DLD1 (cell line): ENCODE measurements at regions not wholly inside any gene's neighbourhood (a gene's known extent, or its start where the extent isn't known, plus 50 kb on each side); places are given as distances from the start of the nearest gene placed in this dataset.
"Not testable (repeated sequence)": the region's sequence is repeated elsewhere in the genome, so short reads cannot be mapped to it uniquely, and the experiment has no call there.

Source experiments
- in situ Hi-C: cut with HindIII; loops from 2 replicates; pipeline ENCODE4 v1.10.0; 2017; ENCODE audit warnings: low sequenced_read_pairs

DNA sequence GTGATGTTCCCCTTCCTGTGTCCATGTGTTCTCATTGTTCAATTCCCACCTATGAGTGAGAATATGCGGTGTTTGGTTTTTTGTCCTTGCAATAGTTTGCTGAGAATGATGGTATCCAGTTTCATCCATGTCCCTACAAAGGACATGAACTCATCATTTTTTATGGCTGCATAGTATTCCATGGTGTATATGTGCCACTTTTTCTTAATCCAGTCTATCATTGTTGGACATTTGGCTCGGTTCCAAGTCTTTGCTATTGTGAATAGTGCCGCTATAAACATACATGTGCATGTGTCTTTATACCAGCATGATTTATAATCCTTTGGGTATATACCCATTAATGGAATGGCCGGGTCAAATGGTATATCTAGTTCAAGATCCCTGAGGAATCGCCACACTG, 229.4 kb downstream of the HTR1A start:
- in situ Hi-C loops: not testable (repeated sequence)

GRCh38 chr5:63727583-63727982, 234.7 kb downstream of the HTR1A start:
- in situ Hi-C loops: no loop called here

- in situ Hi-C loops: no loop called here
Observed at GRCh38 chr5:63726496-63726895, 235.7 kb downstream of the HTR1A start.

DNA sequence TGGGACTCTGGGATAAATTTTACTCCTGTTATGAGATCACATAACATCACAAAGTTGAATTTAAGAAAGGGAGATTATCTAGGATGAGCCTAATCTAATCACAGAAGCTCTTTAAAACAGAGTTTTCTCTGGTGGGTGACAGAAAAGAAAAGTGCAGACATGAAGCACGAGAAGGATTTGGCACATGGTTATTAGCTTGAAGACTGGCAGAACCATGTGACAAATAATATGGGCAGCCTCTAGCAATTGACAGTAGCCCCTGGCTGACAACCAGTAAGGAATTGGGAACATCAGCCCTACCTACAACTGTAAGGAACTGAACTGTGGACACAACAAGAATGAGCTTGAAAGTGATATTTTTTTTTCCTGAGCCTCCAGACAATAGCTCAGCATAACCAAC, 243.1 kb downstream of the HTR1A start:
- in situ Hi-C loops: no loop called here

- in situ Hi-C loops: no loop called here
Observed at GRCh38 chr5:63700241-63700640, 262.0 kb downstream of the HTR1A start.

- in situ Hi-C loops: no loop called here
Observed at GRCh38 chr5:63697811-63698210, 264.4 kb downstream of the HTR1A start.

DNA sequence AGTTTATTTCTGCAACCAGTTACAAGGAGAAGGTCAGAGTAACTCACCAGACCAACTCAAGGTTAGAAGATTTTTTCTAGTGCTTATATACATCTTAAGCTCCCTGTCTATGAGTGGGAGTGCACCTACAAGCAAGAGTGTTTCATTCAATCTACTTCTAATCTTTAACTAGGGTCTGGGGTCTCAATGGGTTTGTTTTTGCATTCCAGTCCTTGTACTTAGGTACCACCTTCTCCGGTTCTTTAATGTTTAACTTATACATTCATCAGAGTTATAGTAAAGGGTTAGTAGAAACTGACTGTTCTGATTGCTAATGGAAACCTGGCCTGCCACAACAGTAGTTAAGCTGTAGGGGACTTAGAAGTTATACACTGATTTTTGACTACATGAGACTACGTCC, 271.7 kb downstream of the HTR1A start:
- in situ Hi-C loops: no loop called here

GRCh38 chr5:63687854-63688516, 274.3 kb downstream of the HTR1A start:
- in situ Hi-C loops: no loop called here

- in situ Hi-C loops: no loop called here
Observed at GRCh38 chr5:63686938-63687337, 275.3 kb downstream of the HTR1A start.

DNA sequence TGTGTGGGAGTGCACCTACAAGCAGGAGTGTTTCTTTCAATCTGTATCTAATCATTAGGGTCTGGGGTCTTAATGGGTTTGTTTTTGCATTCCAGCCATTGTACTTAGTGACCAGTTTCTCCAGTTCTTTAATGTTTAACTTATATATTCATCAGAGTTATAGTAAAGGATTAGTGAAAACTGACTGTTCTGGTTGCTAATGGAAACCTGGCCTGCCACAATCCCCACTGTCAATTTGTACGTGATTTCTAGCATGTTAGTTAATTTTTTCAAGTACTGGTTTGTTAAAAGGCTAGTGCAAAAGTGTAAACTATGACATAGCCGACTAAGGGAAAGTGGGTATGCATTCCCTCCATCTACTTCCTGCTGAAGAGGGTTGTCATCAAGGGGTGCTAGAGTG, 276.1 kb downstream of the HTR1A start:
- in situ Hi-C loops: no loop called here

GRCh38 chr5:63685454-63685853, 276.8 kb downstream of the HTR1A start:
- in situ Hi-C loops: no loop called here

GRCh38 chr5:63674881-63675280, 287.4 kb downstream of the HTR1A start:
- in situ Hi-C loops: no loop called here

GRCh38 chr5:63655043-63655442, 307.2 kb downstream of the HTR1A start:
- in situ Hi-C loops: no loop called here

DNA sequence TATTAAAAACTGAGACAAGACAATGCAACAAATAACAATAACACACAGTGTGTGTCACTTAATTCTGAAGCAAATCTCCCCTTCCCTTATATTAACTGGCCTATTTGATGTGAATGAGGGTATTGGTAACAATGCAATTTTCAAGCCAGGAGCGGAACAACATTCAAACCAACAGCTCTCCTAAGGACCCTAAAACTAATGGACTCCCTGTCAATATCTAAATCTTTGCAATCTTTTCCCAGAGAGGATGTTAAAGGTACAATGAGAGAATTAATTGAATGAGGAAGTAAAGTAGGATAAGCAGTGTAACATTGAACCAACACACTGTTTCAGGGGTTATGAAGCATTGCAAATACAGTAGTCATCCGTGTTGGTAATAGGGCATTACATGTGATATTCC, 311.7 kb downstream of the HTR1A start:
- in situ Hi-C loops: no loop called here

DNA sequence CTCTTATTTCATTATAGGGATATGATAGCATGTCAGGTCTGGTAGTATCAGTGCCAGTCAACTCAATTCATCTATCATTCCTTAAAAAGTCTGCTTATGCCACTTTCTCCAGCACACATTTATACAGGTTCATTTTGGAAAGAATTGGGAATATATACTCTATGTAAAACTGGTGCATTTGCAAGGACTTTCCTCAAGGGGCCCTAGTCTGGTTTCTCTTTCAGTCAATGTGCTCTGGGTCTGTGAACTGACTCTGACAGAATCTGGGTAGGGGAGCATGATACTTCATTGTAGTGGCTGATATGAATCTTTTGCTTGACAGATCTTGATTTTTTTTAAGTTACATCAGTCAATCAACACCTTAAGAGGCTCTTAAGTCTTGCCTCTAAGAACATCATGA, 313.9 kb downstream of the HTR1A start:
- in situ Hi-C loops: no loop called here

DNA sequence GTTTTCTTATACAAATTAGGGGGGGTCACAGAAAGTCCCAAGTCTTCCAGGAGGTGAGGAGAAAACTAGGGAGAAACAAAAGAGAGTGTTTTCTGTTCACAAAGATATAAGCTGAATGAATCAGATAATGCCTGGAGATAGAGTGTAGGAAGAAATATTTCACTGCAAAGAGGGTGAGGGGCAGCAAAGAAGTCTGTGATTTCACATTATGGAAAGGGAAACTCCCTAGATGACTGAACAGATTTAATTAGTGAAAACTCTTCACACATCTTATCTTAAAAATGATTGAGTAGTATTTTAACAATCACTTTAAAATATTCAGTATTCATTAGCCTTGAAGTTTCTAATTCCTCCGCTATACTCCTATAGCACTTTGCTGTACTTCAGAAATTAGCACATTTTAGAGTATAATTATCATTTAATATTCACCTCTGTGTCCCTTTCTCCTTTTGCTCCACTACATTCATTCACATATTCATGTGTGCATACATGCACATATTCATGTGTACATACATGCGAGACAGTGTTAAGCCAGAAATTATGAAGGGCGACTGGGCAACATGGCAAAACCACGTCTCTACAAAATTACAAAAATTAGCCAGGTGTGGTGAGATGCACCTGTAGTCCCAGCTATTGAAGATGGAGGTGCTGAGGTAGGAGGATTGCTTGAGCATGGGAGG, 332.2 kb downstream of the HTR1A start:
- in situ Hi-C loops: no loop called here

DNA sequence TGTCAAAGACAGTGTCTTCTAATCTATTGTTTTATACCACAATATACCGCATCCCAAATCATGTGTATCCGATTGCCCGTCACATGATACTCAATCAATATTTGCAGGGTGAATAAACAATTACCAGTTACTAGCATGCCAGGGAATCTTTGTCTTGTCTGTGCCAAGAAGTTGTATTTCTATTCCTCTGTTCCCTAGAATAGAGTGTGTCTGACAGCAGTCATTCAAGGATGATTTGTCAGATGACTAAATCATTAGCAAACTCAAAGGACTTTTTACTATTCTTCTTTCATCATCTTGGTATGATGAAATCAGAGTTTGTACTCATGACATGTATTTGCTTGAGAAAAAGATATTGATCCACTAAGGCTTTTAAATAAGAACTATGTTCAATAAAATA, 348.8 kb downstream of the HTR1A start:
- in situ Hi-C loops: no loop called here

DNA sequence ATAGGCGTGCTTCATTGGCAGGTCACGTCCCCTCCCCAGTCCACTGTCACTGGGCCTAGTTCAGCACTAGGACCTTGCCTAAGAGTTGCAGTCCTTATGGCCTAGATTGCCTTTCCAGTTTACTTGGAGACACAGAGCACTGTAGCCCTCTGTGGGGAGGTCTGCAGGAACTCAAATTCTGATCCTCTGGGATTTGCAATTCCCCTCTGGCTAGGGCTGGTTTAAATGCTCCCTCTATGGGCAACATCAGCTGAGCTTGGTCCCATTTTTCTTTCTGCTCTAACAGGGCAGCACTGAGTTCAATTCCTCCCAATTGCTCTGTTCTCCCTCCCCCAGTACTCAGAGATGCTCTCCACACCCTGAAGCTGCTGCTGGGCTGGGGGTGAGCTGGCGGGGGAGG, 358.2 kb downstream of the HTR1A start:
- in situ Hi-C loops: no loop called here

DNA sequence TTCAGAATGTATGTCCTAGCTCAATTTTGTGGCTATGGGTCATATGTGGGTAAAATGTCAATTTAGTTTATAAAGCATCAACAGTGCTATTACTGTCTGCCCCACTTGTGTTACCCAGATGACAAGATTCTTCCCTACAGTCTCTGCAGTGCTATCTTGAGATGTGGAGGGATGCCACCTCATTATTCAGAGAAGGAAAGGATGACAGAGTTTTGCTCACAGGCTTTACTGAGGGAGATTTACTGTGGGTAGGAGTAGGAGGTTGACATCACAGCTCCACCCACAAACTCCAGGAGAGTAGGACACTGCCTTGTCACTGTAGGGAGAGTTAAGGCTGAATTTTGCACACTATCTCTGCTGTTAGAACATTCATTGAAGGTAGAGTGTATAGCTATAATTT, 359.3 kb downstream of the HTR1A start:
- in situ Hi-C loops: no loop called here

DNA sequence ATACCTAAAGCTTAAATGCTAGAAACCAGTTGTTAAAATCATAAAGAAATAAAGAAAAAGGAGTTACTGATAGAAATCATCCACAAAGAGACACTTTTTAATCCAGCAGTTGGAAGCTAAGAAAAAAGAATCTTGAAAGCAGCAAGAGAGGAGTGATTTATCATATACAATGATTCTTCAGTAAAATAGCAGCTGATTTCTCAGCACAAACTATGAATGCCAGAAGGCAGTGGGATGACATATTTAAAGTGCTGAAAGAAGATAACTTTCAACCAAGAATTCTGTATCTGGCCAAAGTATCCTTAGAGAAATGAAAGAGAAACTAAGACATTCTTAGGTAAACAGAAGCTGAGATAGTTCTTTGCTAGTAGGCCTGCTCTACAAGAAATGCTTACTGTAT, 366.0 kb downstream of the HTR1A start:
- in situ Hi-C loops: no loop called here

DNA sequence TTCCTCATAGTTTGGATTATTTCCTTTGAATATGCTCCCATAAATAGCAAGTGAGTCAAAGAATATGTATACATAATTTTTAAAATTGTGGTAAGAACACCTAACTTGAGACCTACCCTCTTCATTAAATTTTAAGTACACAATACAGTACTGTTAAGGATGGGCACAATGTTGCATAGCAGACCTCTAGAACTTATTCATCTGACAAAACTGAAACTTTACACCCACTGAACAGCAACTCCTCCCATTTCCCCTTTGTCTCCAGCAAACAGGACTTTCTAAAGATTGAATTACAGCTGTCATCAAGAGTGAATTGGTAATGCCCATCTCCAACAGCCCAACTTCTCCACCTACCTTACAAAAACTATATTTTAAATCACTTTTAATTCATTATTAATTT, 388.9 kb downstream of the HTR1A start:
- in situ Hi-C loops: no loop called here

GRCh38 chr5:63572740-63573139, 389.5 kb downstream of the HTR1A start:
- in situ Hi-C loops: no loop called here

DNA sequence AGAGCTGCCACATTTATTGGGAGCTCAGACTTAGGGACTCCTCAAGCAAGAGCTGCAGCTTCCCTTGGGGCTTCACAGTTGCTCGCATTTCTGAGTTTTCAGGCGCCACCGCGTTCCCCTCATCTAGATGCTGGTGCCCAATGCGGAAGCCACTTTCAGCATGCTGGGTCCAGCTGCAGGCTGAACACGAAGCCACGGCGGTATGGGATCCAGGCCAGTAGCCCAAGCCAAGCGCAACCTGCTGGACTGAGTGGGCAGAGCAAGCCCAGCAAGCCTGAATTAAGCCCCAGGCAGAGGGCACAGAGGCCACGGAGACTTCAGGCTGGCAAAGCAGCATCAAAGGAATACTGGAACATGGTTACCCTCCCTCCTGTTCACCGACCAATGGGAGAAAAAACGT, 391.5 kb downstream of the HTR1A start:
- in situ Hi-C loops: no loop called here
